A673 (cell line): ENCODE measurements at regions not wholly inside any gene's neighbourhood (a gene's known extent, or its start where the extent isn't known, plus 50 kb on each side); places are given as distances from the start of the nearest gene placed in this dataset.

ENCODE experiments used
- BruUV-seq: library from RNA; stranded (reverse); fragments of 400-500 nt; replicated peaks from 2 replicates; lab custom pipeline; 2021; lab: Mats Ljungman, UMichigan
- CTCF ChIA-PET: fragments of 300-600 bp; sonication (Branson Sonifier 250); formaldehyde crosslinking; loops from one replicate; lab custom pipeline; 2022; ENCODE audit warnings: antibody characterized with exemption; lab: Charles Lee
- POLR2A ChIA-PET: fragments of 300-600 bp; sonication (Branson Sonifier 250); formaldehyde crosslinking; loops from one replicate; lab custom pipeline; 2022; ENCODE audit warnings: antibody characterized with exemption; ENCODE audit not compliant: low non-redundant PET; lab: Charles Lee
- DNase-seq: peaks from one replicate; pipeline ENCODE4 v3.0.0-alpha.2; 2015; ENCODE audit warnings: low spot score
- H3K27ac ChIP-seq: fragments of 200-600 bp; sonication (generic); 2 replicates; pipeline ENCODE4 v1.5.1; 2016; ENCODE audit warnings: mixed run types, low read depth, mild to moderate bottlenecking, mixed read lengths, antibody characterized with exemption, low read length; ENCODE audit not compliant: poor library complexity, severe bottlenecking
- H3K27me3 ChIP-seq: fragments of 200-600 bp; sonication (generic); replicated peaks from 2 replicates; pipeline ENCODE4 v1.6.1; 2017; ENCODE audit warnings: mixed run types, low read depth, mild to moderate bottlenecking, mixed read lengths, antibody characterized with exemption, low read length; ENCODE audit not compliant: insufficient read depth, poor library complexity
- H3K36me3 ChIP-seq: fragments of 200-600 bp; sonication (generic); 2 replicates; pipeline ENCODE4 v1.6.1; 2016; ENCODE audit warnings: mixed run types, mild to moderate bottlenecking, mixed read lengths, antibody characterized with exemption, low read length; ENCODE audit not compliant: insufficient read depth, poor library complexity, severe bottlenecking
- H3K4me1 ChIP-seq: fragments of 200-600 bp; sonication (generic); 2 replicates; pipeline ENCODE4 v1.6.1; 2017; ENCODE audit warnings: mixed run types, mild to moderate bottlenecking, mixed read lengths, antibody characterized with exemption, low read length; ENCODE audit not compliant: insufficient read depth, poor library complexity, severe bottlenecking
- H3K4me3 ChIP-seq: fragments of 200-600 bp; sonication (generic); 2 replicates; pipeline ENCODE4 v1.5.1; 2016; ENCODE audit warnings: low read depth, mixed run types, mild to moderate bottlenecking, mixed read lengths, low read length; ENCODE audit not compliant: poor library complexity, severe bottlenecking
- H3K9me3 ChIP-seq: fragments of 200-600 bp; sonication (generic); 2 replicates; pipeline ENCODE4 v1.6.1; 2016; ENCODE audit warnings: mixed run types, low read depth, mild to moderate bottlenecking, mixed read lengths, antibody characterized with exemption, low read length; ENCODE audit not compliant: poor library complexity, severe bottlenecking
- CTCF ChIP-seq: fragments of 300-800, 200-600 bp; sonication (generic); conservative IDR thresholded peaks from 2 replicates; pipeline ENCODE4 v1.5.1; 2017; ENCODE audit warnings: low read depth, mild to moderate bottlenecking, antibody characterized with exemption, low read length, moderate library complexity, mixed read lengths
- EZH2 ChIP-seq: fragments of 200-600 bp; sonication (generic); IDR thresholded peaks from 2 replicates; pipeline ENCODE4 v1.6.1; 2017; ENCODE audit warnings: borderline replicate concordance, low read depth, mild to moderate bottlenecking, mixed read lengths, antibody characterized with exemption, low read length; ENCODE audit not compliant: poor library complexity, severe bottlenecking
- intact Hi-C: fragments of 100-400 bp; cut with micrococcal nuclease; formaldehyde crosslinking; loops from one replicate; pipeline ENCODE4 v1.10.0; 2022; ENCODE audit not compliant: unreplicated experiment

- CTCF ChIA-PET, result no interaction called here
- peak; percentile 26 for DNase-seq
- Histone ChIP-seq H3K27me3 (no peaks in the 10 kb centered on the region), H3K9me3 (no peaks in the 10 kb centered on the region), H3K27ac (no peak overlapping the region), H3K4me3 (no peak overlapping the region), H3K4me1 (no peaks in the 10 kb centered on the region), H3K36me3 (no peaks in the 10 kb centered on the region)
- TF ChIP-seq EZH2 (no peak), CTCF (no peak)
- intact Hi-C loops, result no loop called here
- no TSS peak for BruUV-seq
- POLR2A ChIA-PET, result no interaction called here
Observed at GRCh38 chr2:47631792-47632398, 61.1 kb upstream of the KCNK12 start.

DNA sequence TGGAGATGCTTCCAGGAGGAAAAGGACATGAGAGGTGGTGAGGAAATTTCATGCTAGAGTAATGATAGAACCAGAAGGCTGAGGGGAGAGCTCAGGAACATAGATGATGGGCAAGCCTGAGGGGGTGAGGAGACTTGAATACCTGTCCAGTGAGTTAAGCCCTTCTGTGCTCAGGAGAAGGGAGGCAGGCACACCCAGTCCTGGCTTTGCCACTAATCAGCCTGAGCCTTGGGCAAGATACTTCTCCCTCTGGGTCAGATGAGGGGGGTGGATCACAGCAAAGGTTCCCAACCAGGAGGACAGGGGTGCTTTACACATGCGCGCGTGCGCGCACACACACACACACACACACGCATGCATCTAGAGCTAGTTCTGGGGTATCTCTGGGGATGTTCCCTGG lies 60.5 kb upstream of the KCNK12 start:
- no TSS peak for BruUV-seq
- CTCF ChIA-PET, result no interaction called here
- POLR2A ChIA-PET, result no interaction called here
- H3K4me3 ChIP-seq, result no peak overlapping the region
- H3K9me3 ChIP-seq, result no peaks in the 10 kb centered on the region
- H3K27me3 ChIP-seq, result no peaks in the 10 kb centered on the region
- DNase-seq, result no peak
- intact Hi-C loops, result no loop called here
- H3K4me1 ChIP-seq, result no peaks in the 10 kb centered on the region
- H3K27ac ChIP-seq, result no peak overlapping the region
- no peaks in the 10 kb centered on the region for H3K36me3 ChIP-seq
- TF ChIP-seq CTCF (no peak), EZH2 (no peak)

DNA sequence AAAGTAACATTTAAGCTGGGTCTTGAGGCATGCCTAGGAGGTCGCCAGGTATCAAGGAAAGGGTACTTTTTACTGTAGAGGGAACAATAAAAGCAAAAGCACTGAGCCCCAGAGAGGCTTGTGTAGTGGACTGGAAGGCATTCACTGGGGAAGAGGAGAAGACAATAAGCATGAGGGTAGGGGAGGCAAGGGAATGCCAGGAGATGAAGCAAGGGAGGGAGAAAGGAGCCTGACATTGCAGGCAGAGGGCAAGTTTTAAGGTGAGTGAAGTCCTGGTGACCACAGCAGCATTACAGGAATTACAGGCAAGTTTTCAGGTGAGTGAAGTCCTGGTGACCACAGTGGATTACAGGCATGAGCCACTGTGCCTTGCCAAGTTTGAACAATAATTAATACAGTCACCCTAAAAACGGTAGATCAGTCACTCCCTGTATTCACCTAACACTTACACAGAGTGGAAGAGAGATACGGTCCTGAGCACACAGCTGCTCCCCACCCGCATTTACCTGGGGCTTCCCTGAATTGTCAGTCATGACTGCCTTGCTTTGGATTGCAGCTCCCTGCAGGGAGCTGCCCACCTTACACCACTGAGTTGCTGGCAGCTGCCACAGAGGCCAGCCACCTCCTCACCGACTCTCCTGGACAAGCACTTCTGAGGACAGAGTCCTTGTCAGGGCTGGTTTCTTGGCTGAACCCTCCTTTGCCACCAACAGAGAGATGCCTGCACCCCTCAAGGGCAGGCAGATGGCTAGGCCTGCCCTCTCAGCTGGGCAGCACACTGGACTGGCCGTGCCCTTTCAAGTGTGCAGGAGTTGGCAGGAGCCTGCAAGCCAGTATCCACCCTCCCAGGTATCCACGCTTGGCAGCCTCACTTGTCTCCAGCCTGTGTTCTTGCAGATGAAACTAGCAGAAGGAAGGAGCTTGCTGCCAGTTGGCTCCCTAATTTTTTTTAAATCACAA lies 59.0 kb upstream of the KCNK12 start:
- H3K27me3 ChIP-seq, result no peaks in the 10 kb centered on the region
- DNase-seq, result no peak
- no TSS peak for BruUV-seq
- H3K36me3 ChIP-seq, result no peaks in the 10 kb centered on the region
- no peak overlapping the region for H3K4me3 ChIP-seq
- ChIA-PET CTCF (no interaction called here), POLR2A (no interaction called here)
- TF ChIP-seq CTCF (no peak), EZH2 (no peak)
- intact Hi-C loops, result no loop called here
- H3K4me1 ChIP-seq, result no peaks in the 10 kb centered on the region
- H3K9me3 ChIP-seq, result no peaks in the 10 kb centered on the region
- no peak overlapping the region for H3K27ac ChIP-seq
